CD8-positive, alpha-beta memory T cell (primary cell): ENCODE measurements at regions not wholly inside any gene's neighbourhood (a gene's known extent, or its start where the extent isn't known, plus 50 kb on each side); places are given as distances from the start of the nearest gene placed in this dataset.
"Not testable (repeated sequence)": the region's sequence is repeated elsewhere in the genome, so short reads cannot be mapped to it uniquely, and the experiment has no call there.

ENCODE experiments used
- CTCF ChIA-PET: fragments of 350-600 bp; sonication (Branson Sonifier 250); formaldehyde crosslinking; loops from one replicate; lab custom pipeline; 2021; ENCODE audit warnings: antibody characterized with exemption; lab: Charles Lee
- POLR2A ChIA-PET: fragments of 350-600 bp; sonication (Branson Sonifier 250); formaldehyde crosslinking; loops from one replicate; lab custom pipeline; 2021; ENCODE audit warnings: antibody characterized with exemption; lab: Charles Lee
- DNase-seq, 5 donors: peaks; one replicate each; pipeline versions ENCODE4 v3.0.0 to v3.0.0-alpha.2; 2020 to 2022; ENCODE audit warnings: mixed read lengths in 1 of 5
- H3K27ac ChIP-seq: one replicate; pipeline ENCODE4 v1.7.0; 2013; ENCODE audit warnings: low read depth, mild to moderate bottlenecking, low read length, moderate library complexity
- H3K27me3 ChIP-seq: 2 replicates; pipeline ENCODE4 v1.7.0; 2013; ENCODE audit warnings: low read length, mild to moderate bottlenecking; ENCODE audit not compliant: insufficient read depth, poor library complexity, severe bottlenecking
- H3K36me3 ChIP-seq: 2 replicates; pipeline ENCODE4 v1.7.0; 2013; ENCODE audit warnings: mild to moderate bottlenecking, low read length, moderate library complexity; ENCODE audit not compliant: insufficient read depth
- H3K4me1 ChIP-seq: 2 replicates; pipeline ENCODE4 v1.7.0; 2013; ENCODE audit warnings: mild to moderate bottlenecking, low read length, moderate library complexity; ENCODE audit not compliant: insufficient read depth
- H3K4me3 ChIP-seq: 2 replicates; pipeline ENCODE4 v1.7.0; 2013; ENCODE audit warnings: mild to moderate bottlenecking, low read length
- H3K9me3 ChIP-seq: 2 replicates; pipeline ENCODE4 v1.7.0; 2013; ENCODE audit warnings: mild to moderate bottlenecking, low read length
- H3K27ac Mint-ChIP-seq, 8 donors: one replicate each; pipeline ENCODE4 v1.8.0; 2020 to 2021; ENCODE audit warnings: mixed read lengths in 8 of 8, mild to moderate bottlenecking in 6 of 8, inconsistent platforms in 3 of 8, moderate library complexity in 3 of 8
- H3K27me3 Mint-ChIP-seq, 2 donors: one replicate each; pipeline ENCODE4 v1.8.0; 2020 to 2021; ENCODE audit warnings: mixed read lengths in 2 of 2, mild to moderate bottlenecking in 1 of 2, moderate library complexity in 1 of 2
- H3K36me3 Mint-ChIP-seq, 3 donors: one replicate each; pipeline ENCODE4 v1.8.0; 2020 to 2021; ENCODE audit warnings: mixed read lengths in 3 of 3, inconsistent platforms in 1 of 3, mild to moderate bottlenecking in 1 of 3
- H3K4me1 Mint-ChIP-seq, 3 donors: one replicate each; pipeline ENCODE4 v1.8.0; 2020 to 2021; ENCODE audit warnings: mixed read lengths in 3 of 3, inconsistent platforms in 1 of 3, mild to moderate bottlenecking in 1 of 3
- H3K4me3 Mint-ChIP-seq, 7 donors: one replicate each; pipeline ENCODE4 v1.8.0; 2020 to 2021; ENCODE audit warnings: mixed read lengths in 7 of 7, mild to moderate bottlenecking in 6 of 7, moderate library complexity in 4 of 7, inconsistent platforms in 2 of 7
- H3K9me3 Mint-ChIP-seq, 5 donors: one replicate each; pipeline ENCODE4 v1.8.0; 2020 to 2022; ENCODE audit warnings: mixed read lengths in 5 of 5, mild to moderate bottlenecking in 3 of 5, moderate library complexity in 2 of 5, inconsistent platforms in 1 of 5

DNA sequence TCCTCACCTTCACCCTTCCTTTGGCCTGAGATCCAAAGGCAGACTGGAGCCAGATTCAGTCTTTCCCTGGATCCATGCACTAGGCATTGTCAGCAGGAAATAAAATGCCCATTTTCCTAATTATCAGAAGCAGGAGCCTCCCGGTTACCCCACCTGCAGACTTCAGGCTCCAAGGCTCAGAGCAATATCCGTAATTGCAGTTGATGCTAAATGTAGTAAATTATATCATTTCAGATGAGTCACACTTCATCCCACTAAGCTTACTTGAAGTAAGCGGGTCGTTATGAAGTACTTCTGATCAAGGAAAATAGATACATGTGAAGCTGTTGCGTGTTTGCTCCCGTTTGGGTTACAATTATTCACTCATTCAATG is 110.7 kb upstream of the SFSWAP start:
- Histone ChIP-seq H3K9me3 (no peaks in the 10 kb centered on the region), H3K4me3 (no peak overlapping the region), H3K27me3 (no peaks in the 10 kb centered on the region), H3K36me3 (no peaks in the 10 kb centered on the region), H3K27ac (no peak overlapping the region), H3K4me1 (peaks cover 27% of the 10 kb centered on the region)
- peaks cover 35 to 41% (median 38%) of the 10 kb centered on the region in 3 donors for H3K4me1 Mint-ChIP-seq
- no peak for DNase-seq
- H3K27ac Mint-ChIP-seq: peak overlapping the region in 1 of 8 donors; percentile 73
- H3K4me3 Mint-ChIP-seq: no peak overlapping the region
- peaks cover 0 to 1% of the 10 kb centered on the region in 2 donors for H3K27me3 Mint-ChIP-seq
- ChIA-PET POLR2A (no interaction called here), CTCF (no interaction called here)
- peaks cover 0 to 2% (median 0%) of the 10 kb centered on the region in 5 donors for H3K9me3 Mint-ChIP-seq
- H3K36me3 Mint-ChIP-seq: no peaks in the 10 kb centered on the region

DNA sequence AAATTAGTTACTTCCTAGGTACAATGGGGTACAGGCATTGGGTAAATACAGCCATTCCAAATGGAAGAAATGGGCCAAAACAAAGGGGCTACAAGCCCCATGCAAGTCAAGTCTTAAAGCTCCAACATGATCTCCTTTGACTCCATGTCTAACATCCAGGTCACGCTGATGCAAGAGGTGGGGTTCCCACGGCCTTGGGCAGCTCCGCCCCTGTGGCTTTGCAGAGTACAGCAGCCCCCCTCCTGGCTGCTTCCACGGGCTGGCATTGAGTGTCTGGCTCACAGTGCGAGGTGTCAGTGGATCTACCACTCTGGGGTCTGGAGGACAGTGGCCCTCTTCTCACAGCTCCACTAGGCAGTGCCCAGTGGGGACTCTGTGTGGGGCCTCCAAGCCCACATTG is 109.4 kb upstream of the SFSWAP start:
- DNase-seq, H3K27me3 Mint-ChIP-seq, H3K36me3 Mint-ChIP-seq, H3K27ac Mint-ChIP-seq, H3K9me3 Mint-ChIP-seq, H3K27ac ChIP-seq, H3K36me3 ChIP-seq, H3K27me3 ChIP-seq, POLR2A ChIA-PET, H3K4me3 ChIP-seq, H3K9me3 ChIP-seq, CTCF ChIA-PET: not testable (repeated sequence)
- peaks cover 40% of the 10 kb centered on the region for H3K4me1 ChIP-seq
- peak overlapping the region in 1 of 7 donors; percentile 77 for H3K4me3 Mint-ChIP-seq
- H3K4me1 Mint-ChIP-seq: peaks cover 49 to 54% (median 51%) of the 10 kb centered on the region in 3 donors

DNA sequence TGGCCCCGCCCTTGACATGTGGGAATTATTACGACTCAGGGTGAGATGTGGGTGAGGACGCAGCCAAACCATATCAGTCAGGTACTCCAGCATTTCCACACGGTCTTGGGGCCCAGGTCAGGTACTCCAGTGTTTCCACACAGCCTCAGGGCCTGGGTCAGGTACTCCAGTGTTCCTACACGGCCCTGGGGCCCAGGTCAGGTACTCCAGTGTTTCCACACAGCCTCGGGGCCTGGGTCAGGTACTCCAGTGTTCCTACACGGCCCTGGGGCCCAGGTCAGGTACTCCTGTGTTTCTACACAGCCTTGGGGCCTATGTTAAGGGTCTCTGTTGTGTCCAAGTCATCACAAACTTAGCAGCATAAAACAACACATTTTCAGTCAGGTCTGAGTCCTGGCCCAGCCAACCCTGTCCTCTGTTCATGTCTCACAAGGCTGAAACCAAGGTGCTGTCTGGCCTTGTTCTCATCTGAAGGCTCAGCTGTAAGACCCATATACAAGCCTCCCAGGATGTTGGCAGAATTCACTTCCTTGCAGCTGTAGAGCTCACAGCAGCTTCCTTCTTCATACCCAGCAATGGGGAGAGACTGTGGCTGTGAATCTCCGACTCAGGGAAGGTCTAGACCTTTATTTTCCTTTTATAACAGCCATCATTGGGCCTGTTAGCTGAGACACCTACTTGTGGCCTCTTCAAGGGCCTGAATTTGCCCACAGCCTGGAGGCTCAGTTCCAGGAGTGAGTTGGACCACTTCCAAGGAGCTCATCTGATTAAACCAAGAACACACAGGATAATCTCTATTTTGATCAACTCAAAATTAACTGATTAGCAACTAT is 107.6 kb upstream of the SFSWAP start:
- Histone ChIP-seq H3K9me3 (no peaks in the 10 kb centered on the region), H3K4me3 (peak overlapping the region; percentile 33), H3K4me1 (peaks cover 58% of the 10 kb centered on the region), H3K36me3 (no peaks in the 10 kb centered on the region), H3K27me3 (no peaks in the 10 kb centered on the region), H3K27ac (no peak overlapping the region)
- no peak for DNase-seq
- ChIA-PET CTCF (no interaction called here), POLR2A (no interaction called here)
- H3K4me1 Mint-ChIP-seq: peaks cover 62 to 72% (median 63%) of the 10 kb centered on the region in 3 donors
- peak overlapping the region; percentile 39 to 96 (median 84) for H3K27ac Mint-ChIP-seq
- peaks cover 1 to 3% of the 10 kb centered on the region in 2 donors for H3K27me3 Mint-ChIP-seq
- H3K9me3 Mint-ChIP-seq: peaks cover 0 to 2% (median 0%) of the 10 kb centered on the region in 5 donors
- H3K4me3 Mint-ChIP-seq: peak overlapping the region; percentile 81 to 90 (median 85)
- H3K36me3 Mint-ChIP-seq: peaks cover 0 to 2% (median 0%) of the 10 kb centered on the region in 3 donors

DNA sequence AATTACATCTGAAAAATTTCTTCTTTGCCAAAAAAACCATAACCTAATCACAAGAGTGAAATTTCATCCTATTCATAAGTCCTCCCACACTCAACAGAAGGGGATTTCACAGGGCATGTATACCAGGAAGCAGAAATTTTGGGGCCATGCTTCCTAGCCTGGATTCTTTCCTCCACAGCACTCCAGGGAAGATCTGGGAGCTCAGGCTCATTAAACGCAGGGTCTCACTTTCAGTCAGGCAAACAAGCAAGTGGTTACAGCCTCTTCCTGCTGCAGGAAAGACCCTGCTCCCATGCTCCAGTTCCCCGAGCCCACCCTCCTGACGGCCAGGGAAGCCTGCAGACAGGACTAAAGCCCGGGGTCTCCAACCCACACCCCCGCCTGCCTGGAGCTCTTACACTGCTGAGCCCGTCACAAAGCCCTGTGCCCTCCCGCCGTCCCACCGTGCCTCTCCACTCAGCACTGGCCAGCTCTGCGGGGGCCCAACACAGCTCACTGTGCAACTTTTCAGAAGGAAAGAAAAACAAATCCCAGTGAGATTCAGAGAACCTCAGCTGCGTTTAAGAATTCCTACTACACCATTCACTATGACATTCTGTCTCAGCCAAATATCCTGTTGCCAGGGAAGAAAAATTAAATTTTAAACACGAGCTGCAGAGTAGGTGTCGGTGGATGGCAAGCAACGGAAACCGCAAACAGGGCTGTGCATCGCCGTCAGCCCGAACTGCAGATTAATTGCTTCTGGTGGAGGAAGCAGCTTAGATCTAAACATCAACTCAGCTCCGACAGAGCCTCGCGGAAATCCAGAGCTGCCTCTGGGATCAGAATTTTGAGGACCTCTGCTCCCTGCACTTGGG is 106.7 kb upstream of the SFSWAP start:
- H3K4me1 ChIP-seq: peaks cover 67% of the 10 kb centered on the region
- ChIA-PET CTCF (interaction anchor here (1.1 kb wide), 1 partner anchor 10 kb away, joined by 3 read pairs; no protein-coding TSS in a partner anchor), POLR2A (no interaction called here)
- DNase-seq: peak; percentile 20 to 58 (median 43)
- peak overlapping the region; percentile 81 to 90 (median 85) for H3K4me3 Mint-ChIP-seq
- H3K27me3 Mint-ChIP-seq: peaks cover 1 to 3% of the 10 kb centered on the region in 2 donors
- peaks cover 0 to 2% (median 0%) of the 10 kb centered on the region in 5 donors for H3K9me3 Mint-ChIP-seq
- H3K4me3 ChIP-seq: peak overlapping the region; percentile 33
- no peaks in the 10 kb centered on the region for H3K27me3 ChIP-seq
- H3K36me3 Mint-ChIP-seq: peaks cover 0 to 2% (median 0%) of the 10 kb centered on the region in 3 donors
- H3K27ac Mint-ChIP-seq: peak overlapping the region; percentile 74 to 96 (median 87)
- H3K4me1 Mint-ChIP-seq: peaks cover 67 to 76% (median 67%) of the 10 kb centered on the region in 3 donors
- H3K27ac ChIP-seq: no peak overlapping the region
- H3K9me3 ChIP-seq: no peaks in the 10 kb centered on the region
- H3K36me3 ChIP-seq: no peaks in the 10 kb centered on the region

DNA sequence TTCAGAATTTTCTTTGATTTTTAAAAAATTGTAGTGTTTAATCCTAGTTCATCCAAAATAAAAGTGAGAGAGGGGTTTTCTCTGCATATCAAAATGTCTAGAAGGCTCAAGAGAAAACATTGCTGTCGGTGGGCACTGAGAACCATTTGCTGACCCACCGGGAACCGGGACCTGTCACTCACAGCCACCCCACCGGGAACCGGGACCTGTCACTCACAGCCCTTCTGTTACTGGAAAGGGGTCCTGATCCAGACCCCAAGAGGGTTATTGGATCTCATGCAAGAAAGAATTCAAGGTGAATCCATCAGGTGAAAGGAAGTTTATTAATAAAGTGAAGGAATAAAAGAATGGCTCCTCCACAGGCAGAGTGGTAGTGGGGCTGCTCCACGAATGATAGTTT is 106.0 kb upstream of the SFSWAP start:
- Histone ChIP-seq H3K27ac (no peak overlapping the region), H3K4me1 (peaks cover 71% of the 10 kb centered on the region), H3K27me3 (no peaks in the 10 kb centered on the region), H3K9me3 (no peaks in the 10 kb centered on the region), H3K36me3 (no peaks in the 10 kb centered on the region), H3K4me3 (peak overlapping the region; percentile 33)
- H3K4me3 Mint-ChIP-seq: peak overlapping the region in 6 of 7 donors; percentile 81 to 90 (median 85)
- peaks cover 0 to 2% (median 0%) of the 10 kb centered on the region in 5 donors for H3K9me3 Mint-ChIP-seq
- POLR2A ChIA-PET: no interaction called here
- peaks cover 0 to 2% (median 0%) of the 10 kb centered on the region in 3 donors for H3K36me3 Mint-ChIP-seq
- no peak for DNase-seq
- CTCF ChIA-PET: interaction anchor here (1.1 kb wide), 1 partner anchor 11 kb away, joined by 3 read pairs; no protein-coding TSS in a partner anchor
- peaks cover 68 to 76% (median 69%) of the 10 kb centered on the region in 3 donors for H3K4me1 Mint-ChIP-seq
- peak overlapping the region in 6 of 8 donors; percentile 22 to 96 (median 87) for H3K27ac Mint-ChIP-seq
- H3K27me3 Mint-ChIP-seq: peaks cover 3% of the 10 kb centered on the region in 2 donors

DNA sequence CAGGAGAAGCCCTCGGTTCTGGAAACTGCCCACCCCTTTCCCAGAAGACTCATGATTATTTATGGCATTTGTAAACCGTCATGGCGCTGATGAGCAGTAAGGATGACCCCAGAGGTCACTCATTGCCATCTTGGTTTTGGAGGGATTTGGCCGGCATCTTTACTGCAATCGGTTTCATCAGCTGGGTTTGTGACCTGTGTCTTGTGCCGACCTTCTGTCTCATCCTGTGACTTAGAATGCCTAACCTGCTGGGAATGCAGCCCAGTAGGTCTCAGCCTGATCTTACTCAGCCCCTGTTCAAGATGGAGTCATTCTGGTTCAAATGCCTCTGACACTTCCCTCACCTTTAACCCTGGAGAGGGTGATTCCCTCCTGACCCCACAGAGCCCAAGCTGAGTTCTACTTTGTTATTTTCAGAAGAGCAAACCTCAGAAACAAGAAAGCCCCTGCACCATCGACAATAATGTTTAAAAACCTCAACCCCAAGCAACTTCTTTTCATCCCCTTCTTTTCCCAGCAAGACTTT is 105.5 kb upstream of the SFSWAP start:
- ChIA-PET POLR2A (no interaction called here), CTCF (no interaction called here)
- Mint-ChIP-seq H3K4me1 (peaks cover 68 to 76% (median 69%) of the 10 kb centered on the region in 3 donors), H3K36me3 (peaks cover 0 to 2% (median 0%) of the 10 kb centered on the region in 3 donors), H3K9me3 (peaks cover 0 to 2% (median 0%) of the 10 kb centered on the region in 5 donors), H3K4me3 (peak overlapping the region in 4 of 7 donors; percentile 83 to 88 (median 85)), H3K27ac (peak overlapping the region in 3 of 8 donors; percentile 36 to 74 (median 38)), H3K27me3 (peaks cover 3% of the 10 kb centered on the region in 2 donors)
- Histone ChIP-seq H3K9me3 (no peaks in the 10 kb centered on the region), H3K27ac (no peak overlapping the region), H3K27me3 (no peaks in the 10 kb centered on the region), H3K4me3 (peak overlapping the region; percentile 33), H3K4me1 (peaks cover 71% of the 10 kb centered on the region), H3K36me3 (no peaks in the 10 kb centered on the region)
- DNase-seq: no peak

DNA sequence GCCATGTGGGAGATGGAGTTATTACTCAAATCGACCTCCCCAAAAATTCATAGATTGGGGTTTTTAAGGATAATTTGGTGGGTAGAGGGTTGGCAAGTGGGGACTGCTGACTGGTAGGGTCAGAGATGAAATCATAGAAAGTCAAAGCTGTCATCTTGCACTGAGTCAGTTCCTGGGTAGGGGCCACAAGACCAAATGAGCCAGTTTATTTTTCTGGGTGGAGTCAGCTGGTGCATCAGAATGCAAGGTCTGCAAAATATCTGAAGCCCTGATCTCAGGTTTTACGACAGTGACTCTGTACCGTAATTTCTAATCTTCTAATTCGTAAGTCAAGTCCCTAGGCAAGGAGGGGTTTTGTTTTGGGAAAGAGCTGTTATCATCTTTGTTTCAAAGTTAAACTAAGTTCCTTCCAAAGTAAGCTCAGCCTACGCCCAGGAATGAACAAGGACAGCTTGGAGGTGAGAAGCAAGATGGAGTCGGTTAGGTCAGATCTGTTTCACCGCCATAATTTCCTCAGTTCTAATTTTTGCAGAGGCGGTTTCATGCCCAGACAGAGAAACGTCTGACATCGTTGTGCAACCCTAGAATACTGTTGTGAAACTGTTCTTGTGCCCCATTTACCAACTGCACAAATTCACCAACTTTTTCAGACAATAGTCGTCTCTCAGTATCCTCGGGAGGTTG is 104.5 kb upstream of the SFSWAP start:
- no peaks in the 10 kb centered on the region for H3K36me3 ChIP-seq
- ChIA-PET CTCF (no interaction called here), POLR2A (no interaction called here)
- peaks cover 65 to 76% (median 69%) of the 10 kb centered on the region in 3 donors for H3K4me1 Mint-ChIP-seq
- peaks cover 71% of the 10 kb centered on the region for H3K4me1 ChIP-seq
- peak overlapping the region in 1 of 7 donors; percentile 49 for H3K4me3 Mint-ChIP-seq
- H3K27me3 ChIP-seq: no peaks in the 10 kb centered on the region
- peaks cover 0 to 2% (median 0%) of the 10 kb centered on the region in 5 donors for H3K9me3 Mint-ChIP-seq
- H3K27me3 Mint-ChIP-seq: peaks cover 1 to 3% of the 10 kb centered on the region in 2 donors
- DNase-seq: no peak
- H3K27ac ChIP-seq: no peak overlapping the region
- no peaks in the 10 kb centered on the region for H3K9me3 ChIP-seq
- H3K4me3 ChIP-seq: no peak overlapping the region
- no peak overlapping the region for H3K27ac Mint-ChIP-seq
- peaks cover 0 to 2% (median 0%) of the 10 kb centered on the region in 3 donors for H3K36me3 Mint-ChIP-seq
